Renal pelvis (tissue), 1 donor: ENCODE measurements at regions not wholly inside any gene's neighbourhood (a gene's known extent, or its start where the extent isn't known, plus 50 kb on each side); places are given as distances from the start of the nearest gene placed in this dataset.
A peak's percentile ranks its signal among the peaks of the same experiment; 100 is the strongest.
"Not testable (repeated sequence)": the region's sequence is repeated elsewhere in the genome, so short reads cannot be mapped to it uniquely, and the experiment has no call there.

Source experiments
- DNase-seq: peaks from one replicate; pipeline ENCODE4 v3.0.0-alpha.2; 2013

GRCh38 chr3:102682741-102683140 lies 247.9 kb downstream of the ZPLD1 start:
- peak; percentile 76 for DNase-seq

GRCh38 chr3:102686792-102687191 lies 252.0 kb downstream of the ZPLD1 start:
- no peak for DNase-seq

- no peak for DNase-seq
Measured at GRCh38 chr3:102687851-102688555, 253.2 kb downstream of the ZPLD1 start.

- no peak for DNase-seq
Measured at GRCh38 chr3:102688556-102688930, 253.7 kb downstream of the ZPLD1 start.

GRCh38 chr3:102691507-102691906 lies 256.7 kb downstream of the ZPLD1 start:
- DNase-seq = no peak

- no peak for DNase-seq
Measured at GRCh38 chr3:102699104-102699818, 264.4 kb downstream of the ZPLD1 start.

- DNase-seq = no peak
Measured at GRCh38 chr3:102699819-102700140, 265.0 kb downstream of the ZPLD1 start.

- DNase-seq = no peak
Measured at GRCh38 chr3:102712896-102713295, 278.1 kb downstream of the ZPLD1 start.

- DNase-seq = no peak
Measured at GRCh38 chr3:102714567-102714966, 279.8 kb downstream of the ZPLD1 start.

- no peak for DNase-seq
Measured at GRCh38 chr3:102715030-102715697, 280.3 kb downstream of the ZPLD1 start.

- no peak for DNase-seq
Measured at GRCh38 chr3:102718651-102719050, 283.8 kb downstream of the ZPLD1 start.

GRCh38 chr3:102722317-102722716 lies 287.5 kb downstream of the ZPLD1 start:
- DNase-seq = peak; percentile 12

GRCh38 chr3:102727340-102727739 lies 292.5 kb downstream of the ZPLD1 start:
- no peak for DNase-seq

- not testable (repeated sequence) for DNase-seq
Measured at GRCh38 chr3:102732581-102732980, 297.8 kb downstream of the ZPLD1 start.

- DNase-seq = no peak
Measured at GRCh38 chr3:102733791-102734563, 299.2 kb downstream of the ZPLD1 start.

GRCh38 chr3:102735311-102735710 lies 300.5 kb downstream of the ZPLD1 start:
- DNase-seq = no peak

- DNase-seq = no peak
Measured at GRCh38 chr3:102736288-102736974, 301.6 kb downstream of the ZPLD1 start.

- DNase-seq = no peak
Measured at GRCh38 chr3:102736975-102737304, 302.1 kb downstream of the ZPLD1 start.

GRCh38 chr3:102737353-102737752 lies 302.5 kb downstream of the ZPLD1 start:
- DNase-seq = no peak

- DNase-seq = no peak
Measured at GRCh38 chr3:102741105-102741504, 306.3 kb downstream of the ZPLD1 start.

GRCh38 chr3:102741694-102742093 lies 306.9 kb downstream of the ZPLD1 start:
- no peak for DNase-seq

GRCh38 chr3:102745881-102746280 lies 311.1 kb downstream of the ZPLD1 start:
- no peak for DNase-seq
